ENCODE measurements at regions not wholly inside any gene's neighbourhood (a gene's known extent, or its start where the extent isn't known, plus 50 kb on each side); places are given as distances from the start of the nearest gene placed in this dataset.

DNA sequence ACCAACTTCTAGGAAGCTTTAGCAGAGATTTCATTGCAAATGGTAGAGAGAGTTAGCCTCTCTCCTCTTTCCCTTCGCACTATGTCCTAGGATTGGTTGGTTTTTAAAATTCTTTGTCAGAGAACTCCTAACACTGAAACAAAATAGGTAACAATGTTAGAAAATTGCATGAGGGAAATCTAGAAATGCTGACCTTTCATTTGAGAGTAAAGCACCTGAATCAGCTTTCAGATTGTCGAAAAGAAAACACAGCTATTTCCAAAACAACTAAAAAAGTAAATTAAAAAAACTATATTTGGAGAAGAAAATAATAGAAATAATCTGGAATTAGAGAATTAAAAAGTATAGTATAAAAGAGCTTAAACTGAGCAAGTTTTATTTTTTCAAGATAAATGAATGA is 108.1 kb upstream of the GK2 start:
- no peaks in the 10 kb centered on the region for H3K79me2 ChIP-seq
- H3K9me3 ChIP-seq (ENCODE audit: low read depth): no peaks in the 10 kb centered on the region
- no peaks in the 10 kb centered on the region for H3K9me2 ChIP-seq (replicated peaks; ENCODE audit: insufficient read depth)
- no peaks in the 10 kb centered on the region for H3K27me3 ChIP-seq
- WGBS (ENCODE audit: low lambda C conversion rate, missing lambda C conversion rate): 96% methylated on average over 2 of the region's 2 CpGs
- H3K4me3 ChIP-seq: no peak overlapping the region
- H3K36me3 ChIP-seq (replicated peaks; ENCODE audit: insufficient read depth, low read depth): no peaks in the 10 kb centered on the region
- TF ChIP-seq EZH2phosphoT487 (IDR thresholded peaks at IDR 0.05; ENCODE audit: low read depth, severe bottlenecking, unreplicated experiment): no peak
- TF ChIP-seq, protein P1, sequence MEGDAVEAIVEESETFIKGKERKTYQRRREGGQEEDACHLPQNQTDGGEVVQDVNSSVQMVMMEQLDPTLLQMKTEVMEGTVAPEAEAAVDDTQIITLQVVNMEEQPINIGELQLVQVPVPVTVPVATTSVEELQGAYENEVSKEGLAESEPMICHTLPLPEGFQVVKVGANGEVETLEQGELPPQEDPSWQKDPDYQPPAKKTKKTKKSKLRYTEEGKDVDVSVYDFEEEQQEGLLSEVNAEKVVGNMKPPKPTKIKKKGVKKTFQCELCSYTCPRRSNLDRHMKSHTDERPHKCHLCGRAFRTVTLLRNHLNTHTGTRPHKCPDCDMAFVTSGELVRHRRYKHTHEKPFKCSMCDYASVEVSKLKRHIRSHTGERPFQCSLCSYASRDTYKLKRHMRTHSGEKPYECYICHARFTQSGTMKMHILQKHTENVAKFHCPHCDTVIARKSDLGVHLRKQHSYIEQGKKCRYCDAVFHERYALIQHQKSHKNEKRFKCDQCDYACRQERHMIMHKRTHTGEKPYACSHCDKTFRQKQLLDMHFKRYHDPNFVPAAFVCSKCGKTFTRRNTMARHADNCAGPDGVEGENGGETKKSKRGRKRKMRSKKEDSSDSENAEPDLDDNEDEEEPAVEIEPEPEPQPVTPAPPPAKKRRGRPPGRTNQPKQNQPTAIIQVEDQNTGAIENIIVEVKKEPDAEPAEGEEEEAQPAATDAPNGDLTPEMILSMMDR (IDR thresholded peaks at IDR 0.05; ENCODE audit: poor library complexity): no peak
- no peak for TF ChIP-seq EZH2 (IDR thresholded peaks at IDR 0.05; ENCODE audit: borderline replicate concordance)
- no peak overlapping the region for H3K4me2 ChIP-seq
- H3K27ac ChIP-seq: no peak overlapping the region
- no peaks in the 10 kb centered on the region for H4K20me1 ChIP-seq (ENCODE audit: insufficient read depth, poor library complexity, severe bottlenecking)
- no peaks in the 10 kb centered on the region for H3K4me1 ChIP-seq (ENCODE audit: insufficient read depth)
- H2AFZ ChIP-seq: no peak overlapping the region
- no peak for DNase-seq (ENCODE audit: low spot score)

GRCh38 chr4:79514621-79515329 is 106.7 kb upstream of the GK2 start:
- Histone ChIP-seq H3K9me3 (ENCODE audit: low read depth) (no peaks in the 10 kb centered on the region), H3K27me3 (no peaks in the 10 kb centered on the region), H3K9me2 (replicated peaks; ENCODE audit: insufficient read depth) (no peaks in the 10 kb centered on the region), H3K27ac (no peak overlapping the region), H3K4me2 (no peak overlapping the region), H3K79me2 (no peaks in the 10 kb centered on the region), H2AFZ (no peak overlapping the region), H3K4me1 (ENCODE audit: insufficient read depth) (no peaks in the 10 kb centered on the region), H3K36me3 (replicated peaks; ENCODE audit: insufficient read depth, low read depth) (no peaks in the 10 kb centered on the region), H3K4me3 (no peak overlapping the region), H4K20me1 (ENCODE audit: insufficient read depth, poor library complexity, severe bottlenecking) (no peaks in the 10 kb centered on the region)
- TF ChIP-seq EZH2phosphoT487 (IDR thresholded peaks at IDR 0.05; ENCODE audit: low read depth, severe bottlenecking, unreplicated experiment) (no peak), EZH2 (IDR thresholded peaks at IDR 0.05; ENCODE audit: borderline replicate concordance) (no peak)
- TF ChIP-seq, protein P1 (IDR thresholded peaks at IDR 0.05; ENCODE audit: poor library complexity): no peak
- 87% methylated on average over 6 of the region's 6 CpGs for WGBS (ENCODE audit: low lambda C conversion rate, missing lambda C conversion rate)
- no peak for DNase-seq (ENCODE audit: low spot score)

DNA sequence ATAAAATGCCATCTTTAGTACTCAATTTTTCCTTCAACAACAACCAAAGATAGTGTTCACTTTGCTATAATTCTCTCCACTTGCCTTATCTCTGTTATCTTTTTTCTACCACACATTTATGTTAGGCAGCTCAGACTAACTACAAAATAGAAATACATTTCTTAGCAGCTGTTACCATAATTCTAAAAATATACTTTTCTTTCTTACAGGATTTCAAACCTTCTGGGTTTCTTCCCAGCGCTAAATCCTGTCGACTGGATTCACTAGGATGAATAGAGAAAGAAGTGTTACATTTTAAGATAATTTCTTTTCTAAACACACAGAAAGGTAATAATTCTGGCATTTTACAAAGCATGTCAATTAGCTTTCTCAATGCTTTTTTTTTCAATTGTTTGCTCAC is 105.5 kb upstream of the GK2 start:
- H3K79me2 ChIP-seq: no peaks in the 10 kb centered on the region
- no peak overlapping the region for H3K4me3 ChIP-seq
- H3K9me2 ChIP-seq (replicated peaks; ENCODE audit: insufficient read depth): no peaks in the 10 kb centered on the region
- no peak overlapping the region for H3K4me2 ChIP-seq
- no peak for DNase-seq (ENCODE audit: low spot score)
- no peak overlapping the region for H3K27ac ChIP-seq
- no peaks in the 10 kb centered on the region for H3K36me3 ChIP-seq (replicated peaks; ENCODE audit: insufficient read depth, low read depth)
- no peaks in the 10 kb centered on the region for H3K27me3 ChIP-seq
- H4K20me1 ChIP-seq (ENCODE audit: insufficient read depth, poor library complexity, severe bottlenecking): no peaks in the 10 kb centered on the region
- WGBS (ENCODE audit: low lambda C conversion rate, missing lambda C conversion rate): 85% methylated on average over 2 of the region's 2 CpGs
- no peaks in the 10 kb centered on the region for H3K4me1 ChIP-seq (ENCODE audit: insufficient read depth)
- no peaks in the 10 kb centered on the region for H3K9me3 ChIP-seq (ENCODE audit: low read depth)
- no peak overlapping the region for H2AFZ ChIP-seq
- TF ChIP-seq EZH2phosphoT487 (IDR thresholded peaks at IDR 0.05; ENCODE audit: low read depth, severe bottlenecking, unreplicated experiment) (no peak), EZH2 (IDR thresholded peaks at IDR 0.05; ENCODE audit: borderline replicate concordance) (no peak)
- TF ChIP-seq, protein P1 (IDR thresholded peaks at IDR 0.05; ENCODE audit: poor library complexity): no peak

Measured in hepatocyte (in vitro differentiated cells).